Right lobe of liver (tissue), 6 donors: ENCODE measurements at regions not wholly inside any gene's neighbourhood (a gene's known extent, or its start where the extent isn't known, plus 50 kb on each side); places are given as distances from the start of the nearest gene placed in this dataset.

Experiments
- ATAC-seq, 4 donors: fragments of 200-7000 bp; cut with Tn5 transposase; one replicate each; pipeline ENCODE4 v1.9.1; 2020; ENCODE audit warnings: mild to moderate bottlenecking in 4 of 4, moderate library complexity in 4 of 4
- DNase-seq, 3 donors: peaks; one replicate each; pipeline ENCODE4 v3.0.0-alpha.2; 2020
- H3K27ac ChIP-seq, 3 donors: fragments of 200-600 bp; one replicate each; pipeline ENCODE4 v1.8.0; 2022
- H3K27me3 ChIP-seq, 2 donors: fragments of 200-600 bp; one replicate each; pipeline ENCODE4 v1.8.0; 2022
- H3K36me3 ChIP-seq, 4 donors: fragments of 200-600 bp; sonication (generic) in 1 of 4; one replicate each; pipeline versions ENCODE4 v1.5.1 to v1.8.0; 2017 to 2022; ENCODE audit warnings: control low read depth in 1 of 4
- H3K4me1 ChIP-seq, 4 donors: fragments of 200-600 bp; sonication (generic) in 1 of 4; one replicate each; pipeline versions ENCODE4 v1.5.1 to v1.8.0; 2017 to 2022; ENCODE audit warnings: control low read depth in 1 of 4
- H3K4me3 ChIP-seq, 3 donors: fragments of 200-600 bp; one replicate each; pipeline ENCODE4 v1.8.0; 2022
- H3K9me3 ChIP-seq, 4 donors: fragments of 200-600 bp; sonication (generic) in 1 of 4; one replicate each; pipeline versions ENCODE4 v1.5.1 to v1.8.0; 2017 to 2022; ENCODE audit warnings: control low read depth in 1 of 4
- CTCF ChIP-seq, 4 donors: fragments of 200-600 bp in 3 of 4; fragments of 450-650 bp in 1 of 4; IDR thresholded peaks; one replicate each; pipeline versions ENCODE4 v1.5.1 to v1.8.0; 2016 to 2022; ENCODE audit warnings: antibody characterized with exemption in 4 of 4, mild to moderate bottlenecking in 2 of 4
- POLR2A ChIP-seq: fragments of 450-650 bp; IDR thresholded peaks from one replicate; pipeline ENCODE4 v1.6.1; 2017; ENCODE audit warnings: antibody characterized with exemption, mild to moderate bottlenecking
- WGBS: methylation state at CpG from one replicate; pipeline ENCODE4 v1.1.6; 2018; ENCODE audit warnings: low coverage, low lambda C conversion rate; ENCODE audit not compliant: insufficient coverage; ENCODE audit errors: missing lambda C conversion rate; 5-methylcytosine and 5-hydroxymethylcytosine counted together
- intact Hi-C, 2 donors: fragments of 100-400 bp; cut with DNase I; formaldehyde crosslinking; loops; one replicate each; pipeline versions ENCODE4 v1.11.2 to v1.14.1; 2022
- donor health status: DM: no; HTN: yes; CAD: no.
- donor health status: DM: no; HTN: no; CAD: no.
- donor health status: DM: no; HTN: no; CAD: no.
- donor health status: DM: no; HTN: yes; CAD: no.
- donor health status: DM: no; HTN: yes; CAD: no.

GRCh38 chr15:47918877-47919276 is 201.6 kb downstream of the SEMA6D start:
- Histone ChIP-seq H3K9me3 (no peaks in the 10 kb centered on the region), H3K27ac (no peak overlapping the region), H3K36me3 (no peaks in the 10 kb centered on the region), H3K27me3 (no peaks in the 10 kb centered on the region), H3K4me3 (no peak overlapping the region), H3K4me1 (no peaks in the 10 kb centered on the region)
- intact Hi-C loops: no loop called here
- TF ChIP-seq POLR2A (no peak), CTCF (IDR thresholded peaks at IDR 0.05) (no peak)
- WGBS: 79% methylated on average over 3 of the region's 3 CpGs
- no peak for DNase-seq
- no peak for ATAC-seq

GRCh38 chr15:47924381-47924780 is 196.4 kb upstream of the SLC24A5 start:
- intact Hi-C loops: no loop called here
- H3K36me3 ChIP-seq: no peaks in the 10 kb centered on the region
- H3K9me3 ChIP-seq: no peaks in the 10 kb centered on the region
- no peaks in the 10 kb centered on the region for H3K4me1 ChIP-seq
- H3K27me3 ChIP-seq: no peaks in the 10 kb centered on the region
- no peak overlapping the region for H3K27ac ChIP-seq
- TF ChIP-seq POLR2A: no peak
- no peak for TF ChIP-seq CTCF (IDR thresholded peaks at IDR 0.05)
- 76% methylated on average over 4 of the region's 4 CpGs for WGBS
- no peak overlapping the region for H3K4me3 ChIP-seq
- DNase-seq (no peak), ATAC-seq (no peak)

- H3K4me1 ChIP-seq: no peaks in the 10 kb centered on the region
- intact Hi-C loops: no loop called here
- ATAC-seq (no peak), DNase-seq (no peak)
- no peaks in the 10 kb centered on the region for H3K27me3 ChIP-seq
- no peak for TF ChIP-seq CTCF (IDR thresholded peaks at IDR 0.05)
- H3K9me3 ChIP-seq: no peaks in the 10 kb centered on the region
- no peak overlapping the region for H3K4me3 ChIP-seq
- WGBS: 60% methylated on average over 6 of the region's 6 CpGs
- H3K27ac ChIP-seq: no peak overlapping the region
- H3K36me3 ChIP-seq: no peaks in the 10 kb centered on the region
These were observed 191.5 kb upstream of the SLC24A5 start for GRCh38 chr15:47929138-47929803.

GRCh38 chr15:47932261-47932660 is 188.5 kb upstream of the SLC24A5 start:
- H3K9me3 ChIP-seq: no peaks in the 10 kb centered on the region
- DNase-seq (no peak), ATAC-seq (no peak)
- WGBS: 53% methylated on average over 3 of the region's 3 CpGs
- intact Hi-C loops: no loop called here
- H3K36me3 ChIP-seq: no peaks in the 10 kb centered on the region
- no peak for TF ChIP-seq CTCF (IDR thresholded peaks at IDR 0.05)
- TF ChIP-seq POLR2A: no peak
- H3K27me3 ChIP-seq: no peaks in the 10 kb centered on the region
- no peak overlapping the region for H3K27ac ChIP-seq
- H3K4me3 ChIP-seq: no peak overlapping the region
- H3K4me1 ChIP-seq: no peaks in the 10 kb centered on the region
